H1 (cell line): ENCODE measurements at regions not wholly inside any gene's neighbourhood (a gene's known extent, or its start where the extent isn't known, plus 50 kb on each side); places are given as distances from the start of the nearest gene placed in this dataset.

Experiments
- CTCF ChIA-PET: fragments of 300-600 bp; sonication (Branson Sonifier 250); formaldehyde crosslinking; loops from one replicate; lab custom pipeline; 2021; ENCODE audit not compliant: partially characterized antibody; lab: Charles Lee
- POLR2A ChIA-PET: fragments of 300-600 bp; sonication (Branson Sonifier 250); formaldehyde crosslinking; loops from one replicate; lab custom pipeline; 2021; ENCODE audit warnings: inconsistent platforms; ENCODE audit not compliant: partially characterized antibody; lab: Charles Lee
- DNase-seq, 2 experiments: peaks; one replicate each; pipeline versions ENCODE4 v3.0.0 to v3.0.0-alpha.2; 2010 to 2022; ENCODE audit warnings: low spot score in 2 of 2, low read depth in 1 of 2, mixed read lengths in 1 of 2
- FAIRE-seq: peaks from 2 replicates; lab custom pipeline; 2011; peaks lifted over from hg19 to GRCh38; lab: Jason Lieb, UNC
- H2AFZ ChIP-seq: 2 replicates; pipeline ENCODE4 v1.8.1; 2012; ENCODE audit warnings: low read length, inconsistent platforms
- H2AK5ac ChIP-seq: 2 replicates; pipeline ENCODE4 v1.6.1; 2013; ENCODE audit warnings: low read depth, low read length
- H2BK120ac ChIP-seq: replicated peaks from 2 replicates; pipeline ENCODE3; 2013; ENCODE audit warnings: low read depth, low read length, inconsistent platforms
- H2BK12ac ChIP-seq: 2 replicates; pipeline ENCODE4 v1.6.1; 2013; ENCODE audit warnings: low read depth, low read length
- H2BK15ac ChIP-seq: 2 replicates; pipeline ENCODE4 v1.6.1; 2013; ENCODE audit warnings: low read length
- H2BK20ac ChIP-seq: 2 replicates; pipeline ENCODE4 v1.6.1; 2013; ENCODE audit warnings: low read length
- H2BK5ac ChIP-seq: 2 replicates; pipeline ENCODE4 v1.6.1; 2013; ENCODE audit warnings: low read depth, low read length
- H3K14ac ChIP-seq: 2 replicates; pipeline ENCODE4 v1.6.1; 2013; ENCODE audit warnings: inconsistent platforms; ENCODE audit not compliant: insufficient read length
- H3K18ac ChIP-seq: 2 replicates; pipeline ENCODE4 v1.6.1; 2013; ENCODE audit warnings: low read length; ENCODE audit errors: extremely low read depth
- H3K23ac ChIP-seq: 2 replicates; pipeline ENCODE4 v1.6.1; 2013; ENCODE audit warnings: inconsistent platforms; ENCODE audit not compliant: insufficient read length
- H3K23me2 ChIP-seq: 2 replicates; pipeline ENCODE4 v1.6.1; 2013; ENCODE audit warnings: low read depth, low read length
- H3K27ac ChIP-seq: 2 replicates; pipeline ENCODE4 v1.6.1; 2011; ENCODE audit warnings: low read depth, low read length, inconsistent platforms
- H3K27me3 ChIP-seq, 4 experiments: replicated peaks in 1 of 4; 1 replicate in 1 of 4; 2 replicates in 3 of 4; pipeline versions ENCODE4 v1.6.1 to v1.8.1; 2011 to 2013; ENCODE audit warnings: low read length in 3 of 4, mild to moderate bottlenecking in 3 of 4, inconsistent platforms in 2 of 4, mixed read lengths in 2 of 4, moderate library complexity in 1 of 4; ENCODE audit not compliant: control insufficient read depth in 3 of 4, insufficient read depth in 3 of 4; ENCODE audit errors: extremely low read depth in 1 of 4
- H3K36me3 ChIP-seq, 4 experiments: 2 replicates each; pipeline versions ENCODE4 v1.6.1 to v1.8.1; 2011 to 2013; ENCODE audit warnings: mild to moderate bottlenecking in 4 of 4, low read length in 3 of 4, moderate library complexity in 2 of 4, control low read depth in 1 of 4, inconsistent platforms in 1 of 4; ENCODE audit not compliant: insufficient read depth in 4 of 4, control insufficient read depth in 2 of 4
- H3K4ac ChIP-seq: replicated peaks from 2 replicates; pipeline ENCODE3; 2013; ENCODE audit warnings: low read length, low read depth, mixed read lengths, inconsistent platforms; ENCODE audit not compliant: insufficient read length
- H3K4me1 ChIP-seq, 4 experiments: replicated peaks in 1 of 4; 1 replicate in 1 of 4; 2 replicates in 3 of 4; pipeline versions ENCODE4 v1.6.1 to v1.8.1; 2011 to 2013; ENCODE audit warnings: low read length in 3 of 4, inconsistent platforms in 2 of 4, mixed read lengths in 1 of 4; ENCODE audit not compliant: insufficient read depth in 4 of 4, control insufficient read depth in 3 of 4
- H3K4me2 ChIP-seq, 2 experiments: 2 replicates each; pipeline versions ENCODE4 v1.6.1 to v1.8.1; 2011 to 2013; ENCODE audit warnings: low read depth in 2 of 2, low read length in 2 of 2, control low read depth in 1 of 2, inconsistent platforms in 1 of 2, mild to moderate bottlenecking in 1 of 2; ENCODE audit not compliant: insufficient read depth in 1 of 2
- H3K4me3 ChIP-seq, 4 experiments: fragments of 200-600, 300-600 bp in 1 of 4; sonication (generic), shearing (Covaris generic), sonication (Bioruptor Twin) in 1 of 4; 2 replicates each; pipeline versions ENCODE4 v1.5.1 to v1.8.1; 2011 to 2016; ENCODE audit warnings: low read length in 4 of 4, low read depth in 3 of 4, control low read depth in 2 of 4, inconsistent platforms in 2 of 4, mild to moderate bottlenecking in 2 of 4, mixed read lengths in 1 of 4, moderate library complexity in 1 of 4; ENCODE audit not compliant: insufficient read depth in 2 of 4; ENCODE audit errors: extremely low read depth in 1 of 4
- H3K56ac ChIP-seq: replicated peaks from 2 replicates; pipeline ENCODE3; 2013; ENCODE audit warnings: low read depth, mild to moderate bottlenecking, mixed read lengths, low read length, inconsistent platforms; ENCODE audit not compliant: insufficient read length
- H3K79me1 ChIP-seq: 2 replicates; pipeline ENCODE4 v1.6.1; 2013; ENCODE audit warnings: low read depth, low read length, control low read depth
- H3K79me2 ChIP-seq, 2 experiments: 2 replicates each; pipeline versions ENCODE4 v1.6.1 to v1.8.1; 2012 to 2013; ENCODE audit warnings: low read length in 2 of 2, mild to moderate bottlenecking in 2 of 2, inconsistent platforms in 1 of 2; ENCODE audit not compliant: insufficient read depth in 2 of 2, control insufficient read depth in 1 of 2
- H3K9ac ChIP-seq, 4 experiments: replicated peaks in 1 of 4; 1 replicate in 1 of 4; 2 replicates in 3 of 4; pipeline versions ENCODE4 v1.6.1 to v1.8.1; 2011 to 2013; ENCODE audit warnings: low read depth in 3 of 4, low read length in 3 of 4, control low read depth in 2 of 4, mild to moderate bottlenecking in 2 of 4, moderate library complexity in 2 of 4, inconsistent platforms in 1 of 4; ENCODE audit errors: extremely low read depth in 1 of 4
- H3K9me3 ChIP-seq, 2 experiments: 2 replicates each; pipeline versions ENCODE4 v1.6.1 to v1.8.1; 2012 to 2013; ENCODE audit warnings: mild to moderate bottlenecking in 2 of 2, moderate library complexity in 2 of 2, control low read depth in 1 of 2, inconsistent platforms in 1 of 2, low read depth in 1 of 2, low read length in 1 of 2, mixed read lengths in 1 of 2; ENCODE audit not compliant: insufficient read depth in 2 of 2
- H4K20me1 ChIP-seq, 2 experiments: replicated peaks in 1 of 2; 2 replicates each; pipeline versions ENCODE3 to v1.8.1; 2011 to 2013; ENCODE audit warnings: inconsistent platforms in 2 of 2, low read length in 2 of 2, mild to moderate bottlenecking in 1 of 2; ENCODE audit not compliant: insufficient read depth in 2 of 2, control insufficient read depth in 1 of 2
- H4K5ac ChIP-seq: 2 replicates; pipeline ENCODE4 v1.6.1; 2013; ENCODE audit warnings: low read length, low read depth, mixed read lengths, inconsistent platforms; ENCODE audit not compliant: insufficient read length
- H4K8ac ChIP-seq: 2 replicates; pipeline ENCODE4 v1.8.0; 2013; ENCODE audit warnings: mild to moderate bottlenecking, moderate library complexity, low read length, inconsistent platforms; ENCODE audit not compliant: insufficient read depth; ENCODE audit errors: extremely low read depth
- H4K91ac ChIP-seq: replicated peaks from 2 replicates; pipeline ENCODE3; 2013; ENCODE audit warnings: low read length, mixed read lengths, inconsistent platforms; ENCODE audit not compliant: insufficient read length
- GABPA ChIP-seq: IDR thresholded peaks from 2 replicates; pipeline ENCODE4 v1.6.1; 2011; ENCODE audit warnings: mild to moderate bottlenecking, low read length, moderate library complexity, borderline replicate concordance; ENCODE audit not compliant: insufficient read depth
- NANOG ChIP-seq: IDR thresholded peaks from 2 replicates; pipeline ENCODE4 v1.6.1; 2011; ENCODE audit warnings: low read length, low read depth, mild to moderate bottlenecking, inconsistent platforms; ENCODE audit not compliant: insufficient read depth, poor library complexity, severe bottlenecking
- SUZ12 ChIP-seq: fragments of 200-600 bp; sonication (generic); IDR thresholded peaks from 2 replicates; pipeline ENCODE4 v1.6.1; 2012; ENCODE audit warnings: mild to moderate bottlenecking, inconsistent platforms, low read length, moderate library complexity, mixed read lengths
- WGBS, 2 experiments: shearing (Covaris generic) in 1 of 2; methylation state at CpG; one replicate each; pipeline versions ENCODE4 v1.1.6 to v1.1.7; 2013 to 2015; ENCODE audit warnings: low lambda C conversion rate in 2 of 2, mixed read lengths in 2 of 2, inconsistent platforms in 1 of 2, low coverage in 1 of 2, missing lambda C conversion rate in 1 of 2; ENCODE audit not compliant: insufficient replicate concordance in 2 of 2, insufficient coverage in 1 of 2, insufficient read length in 1 of 2; ENCODE audit errors: extremely low coverage in 1 of 2, missing lambda C conversion rate in 1 of 2; 5-methylcytosine and 5-hydroxymethylcytosine counted together

GRCh38 chr1:30631700-30632099 lies 91.7 kb downstream of the MATN1 start:
- Histone ChIP-seq H3K18ac (no peak overlapping the region), H3K56ac (no peak overlapping the region), H2AFZ (no peak overlapping the region), H4K20me1 (no peaks in the 10 kb centered on the region), H2BK12ac (no peak overlapping the region), H3K36me3 (no peaks in the 10 kb centered on the region), H4K8ac (no peak overlapping the region)
- CTCF ChIA-PET = interaction anchor here (0.7 to 1.4 kb wide), 5 partner anchors 11 to 76 kb away, joined by 3 read pairs; no protein-coding TSS in a partner anchor
- TF ChIP-seq NANOG (no peak), SUZ12 (no peak), GABPA (no peak)
- TF ChIP-seq, all 59 proteins: peak for 0
- Histone ChIP-seq H3K27me3 (no peaks in the 10 kb centered on the region), H3K4me3 (no peak overlapping the region), H3K27ac (no peak overlapping the region), H2BK5ac (no peak overlapping the region), H3K4me2 (no peak overlapping the region), H3K4me1 (no peaks in the 10 kb centered on the region), H3K79me1 (no peaks in the 10 kb centered on the region), H3K14ac (no peak overlapping the region), H4K5ac (no peak overlapping the region), H3K9me3 (peaks cover 0 to 7% of the 10 kb centered on the region in 2 experiments; a peak in 2 of 4 replicates), H3K23ac (no peak overlapping the region), H3K9ac (no peak overlapping the region), H3K4ac (peak overlapping the region; percentile 63), H3K23me2 (peaks cover 4% of the 10 kb centered on the region; the same call in 1 of the 2 replicates), H2AK5ac (no peak overlapping the region), H2BK120ac (no peak overlapping the region), H3K79me2 (no peaks in the 10 kb centered on the region; a peak in 1 of 4 replicates), H2BK15ac (no peak overlapping the region), H2BK20ac (no peak overlapping the region), H4K91ac (no peak overlapping the region)
- POLR2A ChIA-PET = no interaction called here
- DNase-seq = no peak
- no peak for FAIRE-seq
- WGBS, 2 experiments = 85% methylated on average over 2 of the region's 2 CpGs; no CpG with 5 or more reads in 1 of the 2 experiments
